SU-DHL-6 (cell line): ENCODE measurements at regions not wholly inside any gene's neighbourhood (a gene's known extent, or its start where the extent isn't known, plus 50 kb on each side); places are given as distances from the start of the nearest gene placed in this dataset.
"Not testable (repeated sequence)": the region's sequence is repeated elsewhere in the genome, so short reads cannot be mapped to it uniquely, and the experiment has no call there.

Experiments
- H2AFZ ChIP-seq: fragments of 200-600 bp; sonication (generic); 2 replicates; pipeline ENCODE4 v1.6.1; 2014; ENCODE audit warnings: low read depth, mild to moderate bottlenecking, moderate library complexity, mixed read lengths, antibody characterized with exemption, low read length; ENCODE audit not compliant: severe bottlenecking
- H3F3A ChIP-seq: fragments of 200-600 bp; shearing (Covaris generic); 2 replicates; pipeline ENCODE4 v1.6.0; 2016; ENCODE audit warnings: antibody characterized with exemption, mild to moderate bottlenecking; ENCODE audit not compliant: insufficient read depth
- H3K27ac ChIP-seq: fragments of 200-600 bp; sonication (generic); 2 replicates; pipeline ENCODE4 v1.5.1; 2016; ENCODE audit warnings: low read depth, mild to moderate bottlenecking, low read length, moderate library complexity, mixed read lengths
- H3K27me3 ChIP-seq: fragments of 200-600 bp; sonication (generic), shearing (Covaris generic); 2 replicates; pipeline ENCODE4 v1.6.0; 2014; ENCODE audit warnings: mild to moderate bottlenecking, low read length
- H3K36me3 ChIP-seq: fragments of 200-600 bp; sonication (generic); 2 replicates; pipeline ENCODE4 v1.6.1; 2014; ENCODE audit warnings: mild to moderate bottlenecking, low read length, mixed read lengths
- H3K4me2 ChIP-seq: fragments of 300-600, 200-600 bp; shearing (Covaris generic), sonication (generic); 2 replicates; pipeline ENCODE4 v1.6.0; 2014; ENCODE audit warnings: low read length, low read depth, mild to moderate bottlenecking; ENCODE audit not compliant: poor library complexity, severe bottlenecking
- H3K4me3 ChIP-seq: fragments of 200-600 bp; sonication (generic); 2 replicates; pipeline ENCODE4 v1.5.1; 2014; ENCODE audit warnings: antibody characterized with exemption, low read length, mild to moderate bottlenecking, mixed read lengths; ENCODE audit not compliant: insufficient read depth, poor library complexity, severe bottlenecking
- H3K79me2 ChIP-seq: fragments of 200-600 bp; sonication (generic); 2 replicates; pipeline ENCODE4 v1.6.1; 2014; ENCODE audit warnings: mild to moderate bottlenecking, low read length, moderate library complexity; ENCODE audit not compliant: insufficient read depth
- H3K9ac ChIP-seq: fragments of 200-600 bp; sonication (generic); 2 replicates; pipeline ENCODE4 v1.7.0; 2014; ENCODE audit warnings: mild to moderate bottlenecking, low read length
- H3K9me2 ChIP-seq: fragments of 200-600 bp; sonication (generic); replicated peaks from 2 replicates; pipeline ENCODE4 v1.6.1; 2014; ENCODE audit warnings: low read length; ENCODE audit not compliant: insufficient read depth
- H3K9me3 ChIP-seq: fragments of 200-600 bp; sonication (generic); 2 replicates; pipeline ENCODE4 v1.6.1; 2014; ENCODE audit warnings: low read length, mixed read lengths; ENCODE audit not compliant: insufficient read depth
- H4K20me1 ChIP-seq: fragments of 200-600 bp; sonication (generic); 2 replicates; pipeline ENCODE4 v1.6.1; 2014; ENCODE audit warnings: low read depth, mild to moderate bottlenecking, antibody characterized with exemption, low read length, moderate library complexity, mixed read lengths
- CTCF ChIP-seq: fragments of 200-600 bp; sonication (generic); IDR thresholded peaks from one replicate; pipeline ENCODE4 v1.5.1; 2017; ENCODE audit warnings: antibody characterized with exemption, mild to moderate bottlenecking, low read length, moderate library complexity; ENCODE audit not compliant: insufficient read depth, poor library complexity, severe bottlenecking
- EZH2phosphoT487 ChIP-seq: fragments of 200-600 bp; sonication (generic), shearing (Covaris generic); conservative IDR thresholded peaks from 2 replicates; pipeline ENCODE4 v1.6.1; 2018; ENCODE audit warnings: mild to moderate bottlenecking, antibody characterized with exemption, low read length, moderate library complexity, mixed read lengths

- Histone ChIP-seq H2AFZ (no peak overlapping the region), H3K36me3 (no peaks in the 10 kb centered on the region), H4K20me1 (no peaks in the 10 kb centered on the region), H3K4me2 (no peak overlapping the region), H3K9me3 (0 out of 2 replicates have a peak, but pooled peaks cover 3% of the 10 kb centered on the region), H3K4me3 (no peak overlapping the region), H3K79me2 (no peaks in the 10 kb centered on the region), H3K27ac (no peak overlapping the region), H3K9me2 (no peaks in the 10 kb centered on the region), H3K9ac (no peak overlapping the region), H3F3A (no peaks in the 10 kb centered on the region), H3K27me3 (no peaks in the 10 kb centered on the region)
- TF ChIP-seq CTCF: no peak
- TF ChIP-seq EZH2phosphoT487: no peak
Measured at GRCh38 chr4:188341428-188341827, 202.2 kb downstream of the TRIML1 start.

GRCh38 chr4:188346171-188346809 is 207.0 kb downstream of the TRIML1 start:
- Histone ChIP-seq H3K36me3 (no peaks in the 10 kb centered on the region), H3K4me2 (no peak overlapping the region), H3K79me2 (no peaks in the 10 kb centered on the region), H3F3A (no peaks in the 10 kb centered on the region), H3K27ac (no peak overlapping the region), H3K9ac (no peak overlapping the region), H3K9me3 (0 out of 2 replicates have a peak, but pooled peaks cover 3% of the 10 kb centered on the region), H2AFZ (no peak overlapping the region), H3K27me3 (no peaks in the 10 kb centered on the region), H3K4me3 (no peak overlapping the region), H3K9me2 (no peaks in the 10 kb centered on the region), H4K20me1 (no peaks in the 10 kb centered on the region)
- TF ChIP-seq EZH2phosphoT487 (no peak), CTCF (no peak)

GRCh38 chr4:188347339-188347738 is 208.1 kb downstream of the TRIML1 start:
- Histone ChIP-seq H3K9me2 (no peaks in the 10 kb centered on the region), H3K27ac (no peak overlapping the region), H3K9ac (no peak overlapping the region), H3K4me3 (no peak overlapping the region), H3F3A (no peaks in the 10 kb centered on the region), H2AFZ (no peak overlapping the region), H3K79me2 (no peaks in the 10 kb centered on the region), H3K27me3 (no peaks in the 10 kb centered on the region), H3K9me3 (0 out of 2 replicates have a peak, but pooled peaks cover 3% of the 10 kb centered on the region), H3K4me2 (no peak overlapping the region), H4K20me1 (no peaks in the 10 kb centered on the region), H3K36me3 (no peaks in the 10 kb centered on the region)
- TF ChIP-seq CTCF (no peak), EZH2phosphoT487 (no peak)

GRCh38 chr4:188349569-188349968 is 210.3 kb downstream of the TRIML1 start:
- not testable (repeated sequence) for H3K9ac ChIP-seq, H4K20me1 ChIP-seq

More at GRCh38 chr4:188349569-188349968, 210.3 kb downstream of the TRIML1 start:
- not testable (repeated sequence) for H3K36me3 ChIP-seq, H2AFZ ChIP-seq, H3K9me2 ChIP-seq, H3K4me2 ChIP-seq, H3K27me3 ChIP-seq, H3K27ac ChIP-seq, H3K79me2 ChIP-seq, H3F3A ChIP-seq, H3K4me3 ChIP-seq, H3K9me3 ChIP-seq
